T47D (cell line): ENCODE measurements at regions not wholly inside any gene's neighbourhood (a gene's known extent, or its start where the extent isn't known, plus 50 kb on each side); places are given as distances from the start of the nearest gene placed in this dataset.
"Not testable (repeated sequence)": the region's sequence is repeated elsewhere in the genome, so short reads cannot be mapped to it uniquely, and the experiment has no call there.

ENCODE experiments used
- DNase-seq, 2 experiments: peaks; one replicate each; pipeline versions ENCODE4 v3.0.0 to v3.0.0-alpha.2; 2011 to 2012; ENCODE audit warnings: low read depth in 1 of 2, low spot score in 1 of 2
- JUND ChIP-seq: IDR thresholded peaks from 2 replicates; pipeline ENCODE4 v1.6.1; 2012; ENCODE audit warnings: low read depth
- in situ Hi-C: cut with HindIII; loops from 2 replicates; pipeline ENCODE4 v1.10.0; 2016; ENCODE audit warnings: low sequenced_read_pairs, low pct_unique_long_range_greater_than_20kb

- in situ Hi-C loops = no loop called here
- peak in 1 of 2 experiments; percentile 44 for DNase-seq
- TF ChIP-seq JUND = no peak
Observed at GRCh38 chr9:24832307-24832706, 286.6 kb upstream of the IZUMO3 start.

- in situ Hi-C loops = no loop called here
- DNase-seq = no peak
- TF ChIP-seq JUND = no peak
Observed at GRCh38 chr9:24828687-24829086, 283.0 kb upstream of the IZUMO3 start.

- DNase-seq = peak in 1 of 2 experiments; percentile 52
- no peak for TF ChIP-seq JUND
- in situ Hi-C loops = no loop called here
Observed at GRCh38 chr9:24824607-24825006, 278.9 kb upstream of the IZUMO3 start.

GRCh38 chr9:24820196-24820595, 274.5 kb upstream of the IZUMO3 start:
- in situ Hi-C loops = no loop called here
- DNase-seq = no peak
- TF ChIP-seq JUND = no peak

GRCh38 chr9:24817756-24818155, 272.1 kb upstream of the IZUMO3 start:
- TF ChIP-seq JUND = no peak
- in situ Hi-C loops = no loop called here
- no peak for DNase-seq

GRCh38 chr9:24816006-24816405, 270.3 kb upstream of the IZUMO3 start:
- in situ Hi-C loops = no loop called here
- DNase-seq = no peak

GRCh38 chr9:24801344-24801743, 255.6 kb upstream of the IZUMO3 start:
- DNase-seq = peak in 1 of 2 experiments; percentile 0
- TF ChIP-seq JUND = no peak
- in situ Hi-C loops = no loop called here

More at GRCh38 chr9:24816006-24816405, 270.3 kb upstream of the IZUMO3 start:
- no peak for TF ChIP-seq JUND

- in situ Hi-C loops = no loop called here
- TF ChIP-seq JUND = no peak
Observed at GRCh38 chr9:24793787-24794186, 248.1 kb upstream of the IZUMO3 start.

GRCh38 chr9:24776226-24776625, 230.5 kb upstream of the IZUMO3 start:
- in situ Hi-C loops = no loop called here
- TF ChIP-seq JUND = no peak
- no peak for DNase-seq

More at GRCh38 chr9:24793787-24794186, 248.1 kb upstream of the IZUMO3 start:
- DNase-seq = no peak

- peak in 1 of 2 experiments; percentile 23 for DNase-seq
- in situ Hi-C loops = not testable (repeated sequence)
Observed at GRCh38 chr9:24774199-24774598, 228.5 kb upstream of the IZUMO3 start.

- in situ Hi-C loops = no loop called here
- no peak for DNase-seq
- no peak for TF ChIP-seq JUND
Observed at GRCh38 chr9:24766081-24766480, 220.4 kb upstream of the IZUMO3 start.

- in situ Hi-C loops = no loop called here
- no peak for DNase-seq
Observed at GRCh38 chr9:24765025-24765756, 219.5 kb upstream of the IZUMO3 start.

GRCh38 chr9:24738421-24738961, 192.8 kb upstream of the IZUMO3 start:
- in situ Hi-C loops = no loop called here
- DNase-seq = no peak
- TF ChIP-seq JUND = no peak

More at GRCh38 chr9:24765025-24765756, 219.5 kb upstream of the IZUMO3 start:
- no peak for TF ChIP-seq JUND
